GM12891 (cell line): ENCODE measurements at regions not wholly inside any gene's neighbourhood (a gene's known extent, or its start where the extent isn't known, plus 50 kb on each side); places are given as distances from the start of the nearest gene placed in this dataset.

ENCODE experiments used
- POLR2A ChIP-seq: IDR thresholded peaks from 2 replicates; pipeline ENCODE4 v1.6.1; 2011; ENCODE audit warnings: low read depth, low read length, control low read depth
- POLR2AphosphoS5 ChIP-seq: IDR thresholded peaks from 2 replicates; pipeline ENCODE4 v1.6.1; 2011; ENCODE audit warnings: low read depth, low read length, control low read depth
- SPI1 ChIP-seq: IDR thresholded peaks from 2 replicates; pipeline ENCODE4 v1.6.1; 2011; ENCODE audit warnings: low read depth, low read length, control low read depth

GRCh38 chrX:35590210-35590609, 207.9 kb upstream of the MAGEB16 start:
- TF ChIP-seq POLR2AphosphoS5 (no peak), POLR2A (no peak), SPI1 (no peak)
